Stimulated activated naive B cell treated with anti-CD40 and anti-IgM and Interleukin-4, amounts not matched to agents 10 μg/mL and 1 μg/mL and 100 μg/mL, for 72 hours (primary cell): ENCODE measurements at regions not wholly inside any gene's neighbourhood (a gene's known extent, or its start where the extent isn't known, plus 50 kb on each side); places are given as distances from the start of the nearest gene placed in this dataset.

Experiments used
- ATAC-seq, 2 donors: fragments of 150-1000 bp; cut with Tn5 transposase; replicated peaks; 2 replicates each; pipeline ENCODE4 v1.10.0; 2021; ENCODE audit warnings: moderate library complexity in 1 of 2
- DNase-seq: peaks from one replicate; pipeline ENCODE4 v3.0.0; 2021
- H3K27ac Mint-ChIP-seq: one replicate; pipeline ENCODE4 v1.8.0; 2022; ENCODE audit warnings: mild to moderate bottlenecking, mixed read lengths
- H3K27me3 Mint-ChIP-seq, 2 donors: one replicate each; pipeline ENCODE4 v1.8.0; 2022; ENCODE audit warnings: mixed read lengths in 2 of 2
- H3K36me3 Mint-ChIP-seq, 2 donors: one replicate each; pipeline ENCODE4 v1.8.0; 2022; ENCODE audit warnings: mixed read lengths in 2 of 2, mild to moderate bottlenecking in 1 of 2
- H3K4me1 Mint-ChIP-seq, 2 donors: one replicate each; pipeline ENCODE4 v1.8.0; 2022; ENCODE audit warnings: mixed read lengths in 2 of 2, mild to moderate bottlenecking in 1 of 2
- H3K4me3 Mint-ChIP-seq, 2 donors: one replicate each; pipeline ENCODE4 v1.8.0; 2022; ENCODE audit warnings: mild to moderate bottlenecking in 2 of 2, mixed read lengths in 2 of 2, moderate library complexity in 1 of 2
- H3K9me3 Mint-ChIP-seq, 2 donors: one replicate each; pipeline ENCODE4 v1.8.0; 2022; ENCODE audit warnings: mixed read lengths in 2 of 2, mild to moderate bottlenecking in 1 of 2

DNA sequence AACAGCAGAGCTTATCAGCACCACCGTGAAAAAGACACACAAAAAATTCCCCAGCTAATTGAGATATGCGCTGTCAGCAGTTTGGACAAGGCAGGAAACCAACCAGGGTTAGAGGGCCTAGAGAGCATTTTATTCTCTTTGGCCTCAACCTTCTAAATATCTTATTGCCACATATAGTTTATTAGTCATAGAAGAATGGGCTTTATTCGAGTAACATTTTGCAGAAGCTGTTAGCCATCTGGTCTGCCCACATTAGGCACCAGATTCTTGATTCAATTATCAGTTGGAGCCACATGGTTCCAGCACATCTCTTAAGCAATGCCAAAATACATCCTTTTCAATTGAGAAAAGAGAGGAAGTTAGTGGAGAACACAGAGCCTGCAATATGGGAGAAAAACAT lies 109.9 kb upstream of the CXADR start:
- Mint-ChIP-seq H3K4me3 (no peak overlapping the region), H3K27ac (no peak overlapping the region), H3K4me1 (no peaks in the 10 kb centered on the region), H3K9me3 (peaks cover 5 to 9% of the 10 kb centered on the region in 2 donors), H3K27me3 (no peaks in the 10 kb centered on the region), H3K36me3 (peaks cover 0 to 2% of the 10 kb centered on the region in 2 donors)
- no peak for ATAC-seq
- DNase-seq: no peak

DNA sequence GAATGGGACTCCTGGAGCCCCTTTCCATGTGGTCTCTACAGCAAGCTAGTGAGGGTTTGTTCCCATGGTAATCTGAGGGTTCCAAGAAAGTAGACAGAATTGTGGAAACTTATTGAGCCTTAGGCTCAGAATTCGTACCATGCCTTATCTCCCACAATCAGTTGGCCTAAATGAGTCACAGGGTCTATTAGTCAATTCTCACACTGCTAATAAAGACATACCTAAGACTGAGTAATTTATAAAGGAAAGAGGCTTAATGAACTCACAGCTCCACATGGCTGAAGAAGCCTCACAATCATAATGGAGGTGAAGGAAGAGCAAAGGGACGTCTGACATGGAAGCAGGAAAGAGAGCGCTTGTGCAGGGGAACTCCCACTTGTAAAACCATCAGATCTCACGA lies 106.6 kb upstream of the CXADR start:
- DNase-seq (no peak), ATAC-seq (no peak)
- no peaks in the 10 kb centered on the region for H3K4me1 Mint-ChIP-seq
- no peaks in the 10 kb centered on the region for H3K27me3 Mint-ChIP-seq
- peaks cover 5 to 9% of the 10 kb centered on the region in 2 donors for H3K9me3 Mint-ChIP-seq
- no peak overlapping the region for H3K27ac Mint-ChIP-seq
- H3K4me3 Mint-ChIP-seq: no peak overlapping the region
- peaks cover 0 to 2% of the 10 kb centered on the region in 2 donors for H3K36me3 Mint-ChIP-seq

GRCh38 chr21:17414766-17415165 lies 98.1 kb upstream of the CXADR start:
- Mint-ChIP-seq H3K36me3 (no peaks in the 10 kb centered on the region), H3K4me3 (no peak overlapping the region), H3K27me3 (peaks cover 0 to 7% of the 10 kb centered on the region in 2 donors), H3K27ac (no peak overlapping the region), H3K4me1 (no peaks in the 10 kb centered on the region), H3K9me3 (peaks cover 0 to 4% of the 10 kb centered on the region in 2 donors)
- DNase-seq (no peak), ATAC-seq (no peak)

DNA sequence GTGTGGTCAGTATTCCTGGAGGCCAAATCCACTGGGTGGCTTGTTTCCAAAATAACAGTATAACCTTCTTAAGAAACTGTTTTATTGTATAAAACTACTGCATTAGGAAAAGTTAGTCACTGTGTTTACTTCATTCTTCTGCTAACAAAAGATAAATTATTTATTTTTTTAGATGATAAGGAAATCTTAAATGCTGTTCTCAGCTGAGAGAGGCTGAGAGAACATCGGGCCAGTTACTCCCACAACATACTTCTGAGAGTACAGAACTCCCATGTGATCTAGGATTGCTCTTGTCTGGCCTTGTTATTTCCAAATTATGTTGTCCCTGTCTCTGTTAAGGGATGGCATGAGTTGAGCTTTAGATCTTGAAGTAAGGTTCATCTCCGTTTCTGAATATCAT lies 96.7 kb upstream of the CXADR start:
- Mint-ChIP-seq H3K36me3 (no peaks in the 10 kb centered on the region), H3K27me3 (peaks cover 0 to 7% of the 10 kb centered on the region in 2 donors), H3K4me3 (no peak overlapping the region), H3K4me1 (no peaks in the 10 kb centered on the region), H3K9me3 (peaks cover 0 to 4% of the 10 kb centered on the region in 2 donors), H3K27ac (no peak overlapping the region)
- DNase-seq (no peak), ATAC-seq (no peak)

DNA sequence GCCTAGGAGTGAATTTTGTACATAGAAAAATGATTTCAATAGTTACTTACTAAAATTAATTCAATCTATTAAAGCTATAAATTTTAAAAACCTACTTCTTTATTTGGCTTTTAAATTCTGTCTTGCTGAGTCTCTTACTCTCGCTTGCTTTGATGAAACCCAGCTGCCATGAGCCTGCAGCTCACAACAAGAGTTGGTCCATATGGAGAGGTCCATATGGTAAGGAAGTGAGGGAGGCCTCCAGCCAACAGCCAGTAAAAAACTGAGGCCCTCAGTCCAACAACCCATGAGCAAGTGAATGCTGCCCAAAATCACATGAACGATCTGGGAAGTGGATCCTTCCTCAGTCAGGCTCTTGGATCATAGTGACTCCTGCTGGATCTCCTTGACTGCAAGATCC lies 89.9 kb upstream of the CXADR start:
- Mint-ChIP-seq H3K27ac (no peak overlapping the region), H3K27me3 (peaks cover 6 to 8% of the 10 kb centered on the region in 2 donors), H3K4me3 (no peak overlapping the region), H3K4me1 (no peaks in the 10 kb centered on the region), H3K36me3 (peaks cover 0 to 3% of the 10 kb centered on the region in 2 donors), H3K9me3 (peaks cover 4 to 8% of the 10 kb centered on the region in 2 donors)
- ATAC-seq: no peak
- DNase-seq: no peak

DNA sequence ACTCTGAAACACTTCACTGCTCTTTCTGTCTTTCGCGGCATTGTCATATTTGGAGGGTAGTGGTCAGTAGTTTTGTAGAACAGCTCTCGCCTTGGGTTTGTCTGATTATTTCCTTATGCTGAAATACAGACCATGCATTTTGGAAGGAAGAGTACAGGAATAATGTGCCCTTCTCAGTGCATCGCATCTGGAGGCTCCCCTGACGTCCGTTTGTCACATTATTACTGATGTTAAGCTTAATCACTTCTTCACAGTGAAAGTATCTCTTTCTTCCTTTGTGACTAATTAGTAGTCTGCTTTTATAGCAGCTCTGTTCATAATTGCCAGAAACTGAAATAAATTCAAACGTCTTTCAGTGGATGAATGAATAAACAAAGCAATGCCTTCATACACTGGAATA lies 85.7 kb upstream of the CXADR start:
- no peak for ATAC-seq
- Mint-ChIP-seq H3K4me1 (peaks cover 0 to 2% of the 10 kb centered on the region in 2 donors), H3K36me3 (peaks cover 0 to 3% of the 10 kb centered on the region in 2 donors), H3K4me3 (no peak overlapping the region), H3K9me3 (peaks cover 4 to 10% of the 10 kb centered on the region in 2 donors), H3K27me3 (peaks cover 6 to 8% of the 10 kb centered on the region in 2 donors), H3K27ac (no peak overlapping the region)
- no peak for DNase-seq

- peaks cover 0 to 3% of the 10 kb centered on the region in 2 donors for H3K36me3 Mint-ChIP-seq
- peaks cover 4 to 10% of the 10 kb centered on the region in 2 donors for H3K9me3 Mint-ChIP-seq
- H3K27ac Mint-ChIP-seq: no peak overlapping the region
- H3K4me3 Mint-ChIP-seq: no peak overlapping the region
- peaks cover 6 to 8% of the 10 kb centered on the region in 2 donors for H3K27me3 Mint-ChIP-seq
- H3K4me1 Mint-ChIP-seq: peaks cover 0 to 2% of the 10 kb centered on the region in 2 donors
- DNase-seq: no peak
- ATAC-seq: peak in 1 of 2 donors; percentile 29
Measured at GRCh38 chr21:17427831-17428483, 84.9 kb upstream of the CXADR start.

DNA sequence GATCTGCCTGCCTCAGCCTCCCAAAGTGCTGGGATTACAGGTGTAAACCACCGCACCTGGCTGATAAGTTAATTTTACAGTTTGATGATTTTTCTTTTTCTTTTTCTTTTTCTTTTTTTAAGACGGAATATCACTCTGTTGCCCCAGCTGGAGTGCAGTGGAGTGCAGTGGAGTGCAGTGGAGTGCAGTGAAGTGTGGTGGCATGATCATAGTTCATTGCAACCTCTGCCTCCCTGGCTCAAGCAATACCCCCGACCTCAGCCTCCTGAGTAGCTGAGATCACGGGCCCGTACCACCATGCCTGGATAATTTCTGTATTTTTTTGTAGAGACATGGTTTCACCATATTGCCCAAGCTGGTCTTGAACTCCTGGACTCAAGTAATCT lies 84.4 kb upstream of the CXADR start:
- Mint-ChIP-seq H3K27me3 (peaks cover 6 to 8% of the 10 kb centered on the region in 2 donors), H3K4me1 (peaks cover 0 to 2% of the 10 kb centered on the region in 2 donors), H3K9me3 (peaks cover 4 to 10% of the 10 kb centered on the region in 2 donors), H3K36me3 (peaks cover 0 to 3% of the 10 kb centered on the region in 2 donors), H3K4me3 (no peak overlapping the region), H3K27ac (no peak overlapping the region)
- DNase-seq (no peak), ATAC-seq (no peak)

DNA sequence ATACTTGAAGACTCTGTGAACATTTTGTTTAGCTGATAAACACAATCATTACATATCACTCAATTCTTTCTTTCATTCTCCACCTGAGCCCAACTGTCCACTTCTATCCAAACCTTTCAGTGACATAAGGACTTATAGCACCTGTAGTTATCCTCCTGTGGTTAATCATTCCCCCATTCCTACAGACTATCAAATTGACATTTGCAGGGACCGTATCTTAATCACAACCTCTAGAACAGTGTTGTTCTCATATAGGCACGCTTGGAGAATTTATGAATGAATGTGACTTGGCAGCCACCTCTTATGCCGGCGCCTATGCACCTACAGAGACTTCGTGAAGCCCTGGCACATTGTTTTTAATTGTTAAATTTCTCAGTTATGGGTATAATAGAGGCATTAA lies 83.9 kb upstream of the CXADR start:
- peaks cover 0 to 3% of the 10 kb centered on the region in 2 donors for H3K36me3 Mint-ChIP-seq
- peaks cover 4 to 10% of the 10 kb centered on the region in 2 donors for H3K9me3 Mint-ChIP-seq
- H3K27ac Mint-ChIP-seq: no peak overlapping the region
- peaks cover 6 to 8% of the 10 kb centered on the region in 2 donors for H3K27me3 Mint-ChIP-seq
- ATAC-seq: no peak
- H3K4me3 Mint-ChIP-seq: no peak overlapping the region
- no peak for DNase-seq
- H3K4me1 Mint-ChIP-seq: peaks cover 0 to 2% of the 10 kb centered on the region in 2 donors

- Mint-ChIP-seq H3K9me3 (peaks cover under 1 to 10% of the 10 kb centered on the region in 2 donors), H3K4me3 (no peak overlapping the region), H3K27ac (no peak overlapping the region), H3K36me3 (peaks cover 0 to 3% of the 10 kb centered on the region in 2 donors), H3K27me3 (peaks cover 6 to 8% of the 10 kb centered on the region in 2 donors), H3K4me1 (peaks cover 0 to 2% of the 10 kb centered on the region in 2 donors)
- no peak for ATAC-seq
- DNase-seq: no peak
Measured at GRCh38 chr21:17429936-17430335, 82.9 kb upstream of the CXADR start.

- Mint-ChIP-seq H3K9me3 (peaks cover 0 to 2% of the 10 kb centered on the region in 2 donors), H3K4me1 (peaks cover 0 to 2% of the 10 kb centered on the region in 2 donors), H3K27me3 (peaks cover 0 to 7% of the 10 kb centered on the region in 2 donors)
Measured at GRCh38 chr21:17432732-17433057, 80.1 kb upstream of the CXADR start.

GRCh38 chr21:17433730-17434129 lies 79.1 kb upstream of the CXADR start:
- peaks cover 0 to 4% of the 10 kb centered on the region in 2 donors for H3K27me3 Mint-ChIP-seq
- ATAC-seq (no peak), DNase-seq (no peak)
- no peak overlapping the region for H3K27ac Mint-ChIP-seq
- H3K36me3 Mint-ChIP-seq: no peaks in the 10 kb centered on the region
- H3K9me3 Mint-ChIP-seq: peaks cover 0 to 2% of the 10 kb centered on the region in 2 donors
- H3K4me1 Mint-ChIP-seq: peaks cover 0 to 2% of the 10 kb centered on the region in 2 donors
- H3K4me3 Mint-ChIP-seq: no peak overlapping the region

More at GRCh38 chr21:17432732-17433057, 80.1 kb upstream of the CXADR start:
- ATAC-seq (no peak), DNase-seq (no peak)
- no peaks in the 10 kb centered on the region for H3K36me3 Mint-ChIP-seq
- no peak overlapping the region for H3K27ac Mint-ChIP-seq
- H3K4me3 Mint-ChIP-seq: no peak overlapping the region

- H3K36me3 Mint-ChIP-seq: no peaks in the 10 kb centered on the region
- DNase-seq (no peak), ATAC-seq (no peak)
- H3K27ac Mint-ChIP-seq: no peak overlapping the region
- H3K4me3 Mint-ChIP-seq: no peak overlapping the region
- H3K27me3 Mint-ChIP-seq: peaks cover 0 to 8% of the 10 kb centered on the region in 2 donors
- H3K9me3 Mint-ChIP-seq: no peaks in the 10 kb centered on the region
- no peaks in the 10 kb centered on the region for H3K4me1 Mint-ChIP-seq
Measured at GRCh38 chr21:17435565-17436543, 77.0 kb upstream of the CXADR start.

GRCh38 chr21:17436626-17437111 lies 76.2 kb upstream of the CXADR start:
- Mint-ChIP-seq H3K4me3 (no peak overlapping the region), H3K9me3 (no peaks in the 10 kb centered on the region), H3K36me3 (no peaks in the 10 kb centered on the region), H3K4me1 (no peaks in the 10 kb centered on the region), H3K27me3 (peaks cover 0 to 8% of the 10 kb centered on the region in 2 donors), H3K27ac (no peak overlapping the region)
- DNase-seq (no peak), ATAC-seq (no peak)
